Mesendoderm (in vitro differentiated cells): ENCODE measurements at regions not wholly inside any gene's neighbourhood (a gene's known extent, or its start where the extent isn't known, plus 50 kb on each side); places are given as distances from the start of the nearest gene placed in this dataset.
A peak's percentile ranks its signal among the peaks of the same experiment; 100 is the strongest.

Source experiments
- DNase-seq: peaks from one replicate; pipeline ENCODE4 v3.0.0; 2013
- H2AK5ac ChIP-seq: 2 replicates; pipeline ENCODE4 v1.6.1; 2013; ENCODE audit warnings: low read length, inconsistent platforms
- H2BK120ac ChIP-seq: 2 replicates; pipeline ENCODE4 v1.6.1; 2013; ENCODE audit warnings: low read depth, mild to moderate bottlenecking, low read length, moderate library complexity, mixed read lengths
- H2BK15ac ChIP-seq: replicated peaks from 2 replicates; pipeline ENCODE4 v1.6.1; 2013; ENCODE audit warnings: low read depth, mild to moderate bottlenecking, moderate library complexity
- H2BK5ac ChIP-seq: 2 replicates; pipeline ENCODE4 v1.6.1; 2013; ENCODE audit warnings: low read length, inconsistent platforms
- H3K18ac ChIP-seq: 2 replicates; pipeline ENCODE4 v1.6.1; 2013; ENCODE audit warnings: mild to moderate bottlenecking, low read length, mixed read lengths
- H3K23ac ChIP-seq: one replicate; pipeline ENCODE4 v1.6.1; 2013; ENCODE audit warnings: low read length
- H3K27ac ChIP-seq: 2 replicates; pipeline ENCODE4 v1.5.1; 2013; ENCODE audit warnings: low read depth, mild to moderate bottlenecking, inconsistent platforms, low read length, moderate library complexity
- H3K27me3 ChIP-seq: 2 replicates; pipeline ENCODE4 v1.6.1; 2013; ENCODE audit warnings: low read length, control low read depth, mild to moderate bottlenecking, inconsistent platforms; ENCODE audit not compliant: insufficient read depth, poor library complexity
- H3K36me3 ChIP-seq: 2 replicates; pipeline ENCODE4 v1.6.1; 2013; ENCODE audit warnings: low read length, inconsistent platforms; ENCODE audit not compliant: control insufficient read depth, insufficient read depth
- H3K4ac ChIP-seq: one replicate; pipeline ENCODE4 v1.6.1; 2013; ENCODE audit warnings: low read depth, mild to moderate bottlenecking, low read length, moderate library complexity
- H3K4me1 ChIP-seq: 2 replicates; pipeline ENCODE4 v1.6.1; 2013; ENCODE audit warnings: low read depth, low read length, inconsistent platforms; ENCODE audit not compliant: control insufficient read depth
- H3K4me2 ChIP-seq: 2 replicates; pipeline ENCODE4 v1.6.1; 2013; ENCODE audit warnings: low read length
- H3K4me3 ChIP-seq: 2 replicates; pipeline ENCODE4 v1.5.1; 2013; ENCODE audit warnings: mild to moderate bottlenecking, low read length
- H3K56ac ChIP-seq: one replicate; pipeline ENCODE4 v1.6.1; 2013; ENCODE audit warnings: low read length
- H3K79me1 ChIP-seq: 2 replicates; pipeline ENCODE4 v1.6.1; 2013; ENCODE audit warnings: low read length, inconsistent platforms
- H3K79me2 ChIP-seq: 2 replicates; pipeline ENCODE4 v1.6.1; 2013; ENCODE audit warnings: mild to moderate bottlenecking, low read length; ENCODE audit not compliant: control insufficient read depth, insufficient read depth
- H3K9ac ChIP-seq: 2 replicates; pipeline ENCODE4 v1.6.1; 2013; ENCODE audit warnings: low read length, inconsistent platforms
- H4K5ac ChIP-seq: one replicate; pipeline ENCODE4 v1.6.1; 2013; ENCODE audit warnings: low read length
- H4K8ac ChIP-seq: one replicate; pipeline ENCODE4 v1.6.1; 2013; ENCODE audit warnings: low read depth, mild to moderate bottlenecking, control low read depth, low read length, moderate library complexity
- WGBS: extraction: QIAGEN DNeasy Blood & Tissue Kit; methylation state at CpG from one replicate; pipeline ENCODE4 v1.1.7; 2013; ENCODE audit warnings: low lambda C conversion rate, missing lambda C conversion rate; ENCODE audit not compliant: insufficient coverage; ENCODE audit errors: extremely low coverage; 5-methylcytosine and 5-hydroxymethylcytosine counted together

DNA sequence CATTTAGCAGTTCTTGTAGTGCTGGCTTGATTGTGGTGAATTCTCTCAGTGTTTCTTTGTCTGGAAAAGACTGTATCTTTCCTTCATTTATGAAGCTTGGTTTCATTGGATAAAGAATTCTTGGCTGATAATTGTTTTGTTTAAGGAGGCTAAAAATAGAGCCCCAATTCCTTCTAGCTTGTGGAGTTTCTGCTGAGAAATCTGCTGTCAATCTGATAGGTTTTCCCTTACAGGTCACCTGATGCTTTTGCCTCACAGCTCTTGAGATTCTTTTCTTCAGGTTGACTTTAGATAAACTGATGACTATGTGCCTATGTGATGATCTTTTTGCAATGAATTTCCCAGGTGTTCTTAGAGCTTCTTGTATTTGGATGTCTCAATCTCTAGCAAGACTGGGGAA, 1508.5 kb upstream of the FLRT2 start:
- H3K4me2 ChIP-seq: no peak overlapping the region
- no peaks in the 10 kb centered on the region for H3K79me1 ChIP-seq
- H3K79me2 ChIP-seq: no peaks in the 10 kb centered on the region
- no peaks in the 10 kb centered on the region for H3K36me3 ChIP-seq
- no peak overlapping the region for H4K5ac ChIP-seq
- no peak overlapping the region for H2AK5ac ChIP-seq
- no peak overlapping the region for H3K9ac ChIP-seq
- H3K27ac ChIP-seq: no peak overlapping the region
- H4K8ac ChIP-seq: no peak overlapping the region
- H3K56ac ChIP-seq: no peak overlapping the region
- H3K4me1 ChIP-seq: no peaks in the 10 kb centered on the region
- no peak overlapping the region for H3K4me3 ChIP-seq
- no peak overlapping the region for H3K23ac ChIP-seq
- no peak for DNase-seq
- no peak overlapping the region for H3K18ac ChIP-seq
- H2BK120ac ChIP-seq: no peak overlapping the region
- no peaks in the 10 kb centered on the region for H3K27me3 ChIP-seq
- H2BK5ac ChIP-seq: no peak overlapping the region
- H2BK15ac ChIP-seq: no peak overlapping the region
- H3K4ac ChIP-seq: no peak overlapping the region

- Histone ChIP-seq H2AK5ac (no peak overlapping the region), H3K4ac (no peak overlapping the region), H3K9ac (no peak overlapping the region), H3K36me3 (no peaks in the 10 kb centered on the region), H3K18ac (no peak overlapping the region), H2BK5ac (no peak overlapping the region), H4K5ac (no peak overlapping the region), H2BK15ac (no peak overlapping the region), H2BK120ac (no peak overlapping the region), H3K4me2 (no peak overlapping the region), H3K56ac (no peak overlapping the region), H3K79me2 (no peaks in the 10 kb centered on the region), H3K4me1 (no peaks in the 10 kb centered on the region), H3K27ac (no peak overlapping the region), H3K27me3 (no peaks in the 10 kb centered on the region), H3K23ac (no peak overlapping the region), H4K8ac (no peak overlapping the region), H3K79me1 (no peaks in the 10 kb centered on the region), H3K4me3 (no peak overlapping the region)
- DNase-seq: no peak
- WGBS: no CpG with 5 or more reads among the region's 6 CpGs
Measured at GRCh38 chr14:84024231-84024820, 1505.6 kb upstream of the FLRT2 start.

DNA sequence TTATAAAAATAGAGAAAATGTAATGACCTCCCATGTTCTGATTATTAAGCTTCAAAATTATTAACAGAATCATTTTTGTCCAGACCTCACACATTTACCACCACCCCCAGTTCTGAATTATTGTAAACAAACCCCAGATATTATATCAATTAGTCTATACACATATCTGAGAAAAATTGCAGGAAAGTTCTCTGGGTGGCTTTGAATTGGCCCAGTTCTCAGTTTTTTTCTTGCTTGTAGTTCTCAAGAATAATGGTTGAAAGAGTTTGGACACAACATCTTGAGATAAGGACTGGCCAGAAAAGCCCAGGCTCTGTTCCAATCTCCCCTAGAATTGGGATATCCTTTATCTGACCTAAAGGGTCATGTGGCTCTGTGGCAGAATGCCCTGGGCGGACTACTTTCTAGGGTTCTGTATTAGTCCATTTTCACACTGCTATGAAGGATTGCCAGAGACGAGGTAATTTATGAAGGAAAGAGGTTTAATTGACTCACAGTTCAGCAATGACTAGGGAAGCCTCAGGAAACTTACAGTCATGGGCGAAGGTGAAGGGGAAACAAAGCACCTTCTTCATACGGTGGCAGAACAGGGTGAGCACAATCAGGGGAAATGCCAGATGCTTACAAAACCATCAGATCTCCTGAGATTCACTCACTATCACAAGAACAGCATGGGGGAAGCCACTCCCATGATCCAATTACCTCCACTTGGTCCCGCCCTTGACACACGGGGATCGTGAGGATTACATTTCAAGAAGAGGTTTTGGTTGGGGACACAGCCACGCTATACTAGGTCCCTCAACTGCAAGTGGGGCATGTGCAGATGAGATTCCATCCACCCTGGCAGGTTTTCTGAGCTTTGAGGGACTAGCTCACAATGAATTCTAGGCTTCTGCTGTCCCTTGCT, 1504.6 kb upstream of the FLRT2 start:
- Histone ChIP-seq H3K27ac (no peak overlapping the region), H4K8ac (no peak overlapping the region), H2BK5ac (no peak overlapping the region), H3K4me1 (no peaks in the 10 kb centered on the region), H3K56ac (no peak overlapping the region), H3K27me3 (no peaks in the 10 kb centered on the region), H3K36me3 (no peaks in the 10 kb centered on the region), H3K79me1 (no peaks in the 10 kb centered on the region), H2AK5ac (no peak overlapping the region), H2BK15ac (peak overlapping the region; percentile 23), H3K4ac (no peak overlapping the region), H3K18ac (no peak overlapping the region), H2BK120ac (no peak overlapping the region), H3K4me2 (no peak overlapping the region), H4K5ac (no peak overlapping the region), H3K4me3 (no peak overlapping the region), H3K79me2 (no peaks in the 10 kb centered on the region), H3K23ac (no peak overlapping the region), H3K9ac (no peak overlapping the region)
- no CpG with 5 or more reads among the region's 8 CpGs for WGBS
- peak; percentile 55 for DNase-seq

DNA sequence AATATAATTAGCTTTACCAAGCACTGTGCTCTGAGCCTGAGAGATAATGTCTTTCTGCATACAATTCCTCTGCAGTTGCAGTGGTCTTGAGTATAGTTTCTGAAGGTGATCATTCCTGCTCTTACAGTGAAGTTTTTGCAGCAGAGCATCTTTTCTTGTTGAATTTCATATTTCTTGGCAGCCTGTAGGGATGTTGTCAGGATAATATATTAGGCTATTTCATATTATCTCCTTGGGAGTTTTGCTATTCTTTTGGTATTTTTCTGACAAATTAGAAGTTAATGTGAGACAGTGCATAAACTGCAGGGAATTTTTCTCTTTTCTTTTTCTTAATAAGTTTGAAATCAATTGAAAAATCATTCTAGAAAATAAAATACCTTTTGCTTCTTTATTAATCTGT, 1502.6 kb upstream of the FLRT2 start:
- Histone ChIP-seq H3K4me1 (no peaks in the 10 kb centered on the region), H3K9ac (no peak overlapping the region), H3K27ac (no peak overlapping the region), H3K56ac (no peak overlapping the region), H4K5ac (no peak overlapping the region), H3K36me3 (no peaks in the 10 kb centered on the region), H3K79me1 (no peaks in the 10 kb centered on the region), H4K8ac (no peak overlapping the region), H3K4me2 (no peak overlapping the region), H2BK120ac (no peak overlapping the region), H2BK15ac (no peak overlapping the region), H3K18ac (no peak overlapping the region), H3K23ac (no peak overlapping the region), H2AK5ac (no peak overlapping the region), H2BK5ac (no peak overlapping the region), H3K79me2 (no peaks in the 10 kb centered on the region), H3K4ac (no peak overlapping the region), H3K4me3 (no peak overlapping the region), H3K27me3 (no peaks in the 10 kb centered on the region)
- DNase-seq: no peak

GRCh38 chr14:84028080-84028604, 1501.8 kb upstream of the FLRT2 start:
- H3K18ac ChIP-seq: no peak overlapping the region
- H3K27me3 ChIP-seq: no peaks in the 10 kb centered on the region
- no peak overlapping the region for H2BK120ac ChIP-seq
- no peaks in the 10 kb centered on the region for H3K36me3 ChIP-seq
- no peak overlapping the region for H4K5ac ChIP-seq
- H3K56ac ChIP-seq: no peak overlapping the region
- H2BK5ac ChIP-seq: no peak overlapping the region
- H4K8ac ChIP-seq: no peak overlapping the region
- no peak overlapping the region for H2AK5ac ChIP-seq
- no CpG with 5 or more reads among the region's 5 CpGs for WGBS
- no peak overlapping the region for H2BK15ac ChIP-seq
- no peaks in the 10 kb centered on the region for H3K79me2 ChIP-seq
- no peak for DNase-seq
- no peak overlapping the region for H3K4me3 ChIP-seq
- H3K27ac ChIP-seq: no peak overlapping the region
- no peak overlapping the region for H3K23ac ChIP-seq
- no peak overlapping the region for H3K4ac ChIP-seq
- no peak overlapping the region for H3K9ac ChIP-seq
- H3K4me2 ChIP-seq: no peak overlapping the region
- no peaks in the 10 kb centered on the region for H3K4me1 ChIP-seq
- H3K79me1 ChIP-seq: no peaks in the 10 kb centered on the region

- Histone ChIP-seq H3K27ac (no peak overlapping the region), H4K5ac (no peak overlapping the region), H3K56ac (no peak overlapping the region), H3K9ac (no peak overlapping the region), H3K27me3 (no peaks in the 10 kb centered on the region), H3K79me1 (no peaks in the 10 kb centered on the region), H3K4me1 (no peaks in the 10 kb centered on the region), H2AK5ac (no peak overlapping the region), H3K18ac (no peak overlapping the region), H3K79me2 (no peaks in the 10 kb centered on the region), H2BK120ac (no peak overlapping the region), H3K23ac (no peak overlapping the region), H2BK5ac (no peak overlapping the region), H3K4me3 (no peak overlapping the region), H4K8ac (no peak overlapping the region), H3K4ac (no peak overlapping the region), H2BK15ac (no peak overlapping the region), H3K36me3 (no peaks in the 10 kb centered on the region), H3K4me2 (no peak overlapping the region)
- DNase-seq: no peak
Measured at GRCh38 chr14:84029246-84029645, 1500.7 kb upstream of the FLRT2 start.
